HepG2 (cell line): ENCODE measurements at regions not wholly inside any gene's neighbourhood (a gene's known extent, or its start where the extent isn't known, plus 50 kb on each side); places are given as distances from the start of the nearest gene placed in this dataset.

Experiments used
- EZH2 ChIP-seq: conservative IDR thresholded peaks from 2 replicates; pipeline ENCODE4 v1.6.1; 2012; ENCODE audit warnings: mild to moderate bottlenecking, low read depth, low read length, moderate library complexity
- GTF3A ChIP-seq: sonication (generic); formaldehyde crosslinking; conservative IDR thresholded peaks from 2 replicates; pipeline ENCODE4 v1.4.0; 2020; ENCODE audit warnings: mild to moderate bottlenecking, missing genetic modification reagents
- HMG20A ChIP-seq: IDR thresholded peaks from 2 replicates; pipeline ENCODE4 v1.6.1; 2016; ENCODE audit warnings: borderline replicate concordance
- IKZF4 ChIP-seq: sonication (generic); formaldehyde crosslinking; IDR thresholded peaks from 2 replicates; pipeline ENCODE4 v1.5.1; 2020; ENCODE audit warnings: borderline replicate concordance, mild to moderate bottlenecking, low read depth, missing genetic modification reagents; ENCODE audit errors: not compliant biosample characterization
- POLR2A ChIP-seq, 2 experiments: IDR thresholded peaks; 2 replicates each; pipeline ENCODE4 v1.6.1; 2011; ENCODE audit warnings: low read depth in 2 of 2, low read length in 2 of 2, mild to moderate bottlenecking in 1 of 2, moderate library complexity in 1 of 2; ENCODE audit not compliant: insufficient read depth in 1 of 2
- POLR2AphosphoS2 ChIP-seq: IDR thresholded peaks from 2 replicates; pipeline ENCODE4 v1.6.1; 2011; ENCODE audit warnings: low read depth, low read length, improper control_type of control experiment
- ZNF274 ChIP-seq: sonication (generic); formaldehyde crosslinking; IDR thresholded peaks from 2 replicates; pipeline ENCODE4 v1.5.1; 2020; ENCODE audit warnings: mild to moderate bottlenecking, missing genetic modification reagents
- ZNF678 ChIP-seq: sonication (generic); formaldehyde crosslinking; IDR thresholded peaks from 2 replicates; pipeline ENCODE4 v1.4.0; 2020; ENCODE audit warnings: mild to moderate bottlenecking, missing genetic modification reagents
- ZNF7 ChIP-seq: IDR thresholded peaks from 2 replicates; pipeline ENCODE4 v1.6.1; 2016; ENCODE audit warnings: missing biosample characterization, missing genetic modification reagents
- TF ChIP-seq, protein P1 (sequence below): sonication (generic); formaldehyde crosslinking; IDR thresholded peaks from 2 replicates; pipeline ENCODE4 v1.5.0; 2020; ENCODE audit warnings: mild to moderate bottlenecking, missing genetic modification reagents, moderate library complexity
- TF ChIP-seq, protein P2 (sequence below): sonication (generic); formaldehyde crosslinking; IDR thresholded peaks from 2 replicates; pipeline ENCODE4 v1.5.1; 2020; ENCODE audit warnings: missing genetic modification reagents, mild to moderate bottlenecking, borderline replicate concordance

DNA sequence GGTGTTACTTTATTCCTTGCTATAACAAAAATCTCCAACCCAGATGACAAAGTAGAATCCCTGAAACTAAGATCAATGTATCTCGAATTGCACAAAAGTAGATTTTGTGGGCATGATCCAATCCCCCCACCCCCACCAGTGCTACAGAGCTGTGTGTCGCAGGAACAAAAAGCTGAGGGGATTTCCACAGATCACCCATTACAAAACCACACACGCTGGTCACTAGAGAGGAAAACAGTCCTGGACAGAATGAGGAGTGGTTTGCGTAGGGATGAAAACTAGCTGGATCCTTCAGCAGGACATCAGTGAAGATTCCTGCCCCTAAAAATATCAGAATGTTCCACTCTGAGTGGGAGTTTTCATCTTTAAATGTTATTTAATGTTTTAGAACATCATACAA is 165.3 kb upstream of the STK17B start:
- TF ChIP-seq EZH2 (no peak), ZNF274 (CRISPR knock-in tag) (no peak), IKZF4 (CRISPR knock-in tag) (no peak), ZNF678 (CRISPR knock-in tag) (no peak), GTF3A (CRISPR knock-in tag) (no peak), ZNF7 (CRISPR knock-in tag) (no peak), POLR2A (IDR thresholded peaks at IDR 0.05; ENCODE audit: insufficient read depth in 1 of 2, low read depth in 2 of 2, low read length in 2 of 2) (no peak), HMG20A (CRISPR knock-in tag) (no peak), POLR2AphosphoS2 (no peak)
- TF ChIP-seq, protein P1, sequence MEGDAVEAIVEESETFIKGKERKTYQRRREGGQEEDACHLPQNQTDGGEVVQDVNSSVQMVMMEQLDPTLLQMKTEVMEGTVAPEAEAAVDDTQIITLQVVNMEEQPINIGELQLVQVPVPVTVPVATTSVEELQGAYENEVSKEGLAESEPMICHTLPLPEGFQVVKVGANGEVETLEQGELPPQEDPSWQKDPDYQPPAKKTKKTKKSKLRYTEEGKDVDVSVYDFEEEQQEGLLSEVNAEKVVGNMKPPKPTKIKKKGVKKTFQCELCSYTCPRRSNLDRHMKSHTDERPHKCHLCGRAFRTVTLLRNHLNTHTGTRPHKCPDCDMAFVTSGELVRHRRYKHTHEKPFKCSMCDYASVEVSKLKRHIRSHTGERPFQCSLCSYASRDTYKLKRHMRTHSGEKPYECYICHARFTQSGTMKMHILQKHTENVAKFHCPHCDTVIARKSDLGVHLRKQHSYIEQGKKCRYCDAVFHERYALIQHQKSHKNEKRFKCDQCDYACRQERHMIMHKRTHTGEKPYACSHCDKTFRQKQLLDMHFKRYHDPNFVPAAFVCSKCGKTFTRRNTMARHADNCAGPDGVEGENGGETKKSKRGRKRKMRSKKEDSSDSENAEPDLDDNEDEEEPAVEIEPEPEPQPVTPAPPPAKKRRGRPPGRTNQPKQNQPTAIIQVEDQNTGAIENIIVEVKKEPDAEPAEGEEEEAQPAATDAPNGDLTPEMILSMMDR, result no peak
- TF ChIP-seq, protein P2, sequence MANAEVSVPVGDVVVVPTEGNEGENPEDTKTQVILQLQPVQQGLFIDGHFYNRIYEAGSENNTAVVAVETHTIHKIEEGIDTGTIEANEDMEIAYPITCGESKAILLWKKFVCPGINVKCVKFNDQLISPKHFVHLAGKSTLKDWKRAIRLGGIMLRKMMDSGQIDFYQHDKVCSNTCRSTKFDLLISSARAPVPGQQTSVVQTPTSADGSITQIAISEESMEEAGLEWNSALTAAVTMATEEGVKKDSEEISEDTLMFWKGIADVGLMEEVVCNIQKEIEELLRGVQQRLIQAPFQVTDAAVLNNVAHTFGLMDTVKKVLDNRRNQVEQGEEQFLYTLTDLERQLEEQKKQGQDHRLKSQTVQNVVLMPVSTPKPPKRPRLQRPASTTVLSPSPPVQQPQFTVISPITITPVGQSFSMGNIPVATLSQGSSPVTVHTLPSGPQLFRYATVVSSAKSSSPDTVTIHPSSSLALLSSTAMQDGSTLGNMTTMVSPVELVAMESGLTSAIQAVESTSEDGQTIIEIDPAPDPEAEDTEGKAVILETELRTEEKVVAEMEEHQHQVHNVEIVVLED, result no peak
